D721Med (cell line): ENCODE measurements at regions not wholly inside any gene's neighbourhood (a gene's known extent, or its start where the extent isn't known, plus 50 kb on each side); places are given as distances from the start of the nearest gene placed in this dataset.

Experiments used
- DNase-seq: peaks from one replicate; pipeline ENCODE4 v3.0.0; 2011; ENCODE audit warnings: low spot score; ENCODE audit not compliant: insufficient read length
- FAIRE-seq: peaks from 2 replicates; lab custom pipeline; 2011; peaks lifted over from hg19 to GRCh38; lab: Jason Lieb, UNC
- CTCF ChIP-seq: IDR thresholded peaks from 2 replicates; pipeline ENCODE4 v1.5.1; 2012; ENCODE audit warnings: mild to moderate bottlenecking, control low read depth; ENCODE audit not compliant: insufficient read depth; ENCODE audit errors: missing control alignments

GRCh38 chr7:153393666-153394065 is 634.1 kb downstream of the ACTR3B start:
- no peak for TF ChIP-seq CTCF
- no peak for FAIRE-seq
- DNase-seq: no peak

GRCh38 chr7:153396475-153396874 is 636.9 kb downstream of the ACTR3B start:
- no peak for TF ChIP-seq CTCF
- FAIRE-seq: no peak
- no peak for DNase-seq

- FAIRE-seq (no peak), DNase-seq (no peak)
- no peak for TF ChIP-seq CTCF
These were observed 637.9 kb downstream of the ACTR3B start for GRCh38 chr7:153397459-153397858.

GRCh38 chr7:153397906-153398305 is 638.4 kb downstream of the ACTR3B start:
- FAIRE-seq (no peak), DNase-seq (no peak)
- TF ChIP-seq CTCF: no peak

GRCh38 chr7:153398370-153398769 is 638.8 kb downstream of the ACTR3B start:
- no peak for FAIRE-seq
- DNase-seq: no peak
- TF ChIP-seq CTCF: no peak

GRCh38 chr7:153398789-153399553 is 639.4 kb downstream of the ACTR3B start:
- no peak for FAIRE-seq
- no peak for TF ChIP-seq CTCF
- no peak for DNase-seq

GRCh38 chr7:153399554-153399940 is 640.0 kb downstream of the ACTR3B start:
- no peak for FAIRE-seq
- TF ChIP-seq CTCF: no peak
- no peak for DNase-seq
